ENCODE measurements at regions not wholly inside any gene's neighbourhood (a gene's known extent, or its start where the extent isn't known, plus 50 kb on each side); places are given as distances from the start of the nearest gene placed in this dataset.

GRCh38 chr5:17796142-17796541 is 161.9 kb downstream of the TAF11L14 start:
- intact Hi-C loops (cut with DNase I; ENCODE audit: low total_unique reads): no loop called here
- H3K4me3 ChIP-seq: no peak overlapping the region
- no peaks in the 10 kb centered on the region for H3K9me3 ChIP-seq
- H3K4me1 ChIP-seq: no peaks in the 10 kb centered on the region
- H3K27ac ChIP-seq: no peak overlapping the region
- DNase-seq (ENCODE audit: low spot score in 2 of 2): no peak
- H3K36me3 ChIP-seq: no peaks in the 10 kb centered on the region
- TF ChIP-seq CTCF (IDR thresholded peaks at IDR 0.05) (no peak), POLR2A (IDR thresholded peaks at IDR 0.05) (no peak), POLR2AphosphoS5 (IDR thresholded peaks at IDR 0.05) (no peak)
- H3K27me3 ChIP-seq: no peaks in the 10 kb centered on the region

- H3K27ac ChIP-seq: no peak overlapping the region
- no peak overlapping the region for H3K4me3 ChIP-seq
- TF ChIP-seq CTCF (IDR thresholded peaks at IDR 0.05): no peak
- no peak for TF ChIP-seq POLR2A (IDR thresholded peaks at IDR 0.05)
- TF ChIP-seq POLR2AphosphoS5 (IDR thresholded peaks at IDR 0.05): no peak
- H3K4me1 ChIP-seq: no peaks in the 10 kb centered on the region
- intact Hi-C loops (cut with DNase I; ENCODE audit: low total_unique reads): no loop called here
- H3K27me3 ChIP-seq: no peaks in the 10 kb centered on the region
- DNase-seq (ENCODE audit: low spot score in 2 of 2): no peak
- H3K36me3 ChIP-seq: no peaks in the 10 kb centered on the region
- no peaks in the 10 kb centered on the region for H3K9me3 ChIP-seq
Measured at GRCh38 chr5:17796757-17797396, 162.6 kb downstream of the TAF11L14 start.

- Histone ChIP-seq H3K4me1 (no peaks in the 10 kb centered on the region), H3K4me3 (no peak overlapping the region), H3K36me3 (no peaks in the 10 kb centered on the region), H3K27ac (no peak overlapping the region), H3K27me3 (no peaks in the 10 kb centered on the region), H3K9me3 (no peaks in the 10 kb centered on the region)
- DNase-seq (ENCODE audit: low spot score in 2 of 2): no peak
- intact Hi-C loops (cut with DNase I; ENCODE audit: low total_unique reads): no loop called here
- no peak for TF ChIP-seq CTCF (IDR thresholded peaks at IDR 0.05)
- no peak for TF ChIP-seq POLR2A (IDR thresholded peaks at IDR 0.05)
- no peak for TF ChIP-seq POLR2AphosphoS5 (IDR thresholded peaks at IDR 0.05)
Measured at GRCh38 chr5:17799521-17799920, 165.3 kb downstream of the TAF11L14 start.

- H3K4me1 ChIP-seq: no peaks in the 10 kb centered on the region
- no peak for DNase-seq (ENCODE audit: low spot score in 2 of 2)
- no peaks in the 10 kb centered on the region for H3K36me3 ChIP-seq
- H3K9me3 ChIP-seq: no peaks in the 10 kb centered on the region
- no peaks in the 10 kb centered on the region for H3K27me3 ChIP-seq
- no peak overlapping the region for H3K4me3 ChIP-seq
- H3K27ac ChIP-seq: no peak overlapping the region
- intact Hi-C loops (cut with DNase I; ENCODE audit: low total_unique reads): no loop called here
- TF ChIP-seq POLR2A (IDR thresholded peaks at IDR 0.05): no peak
- no peak for TF ChIP-seq POLR2AphosphoS5 (IDR thresholded peaks at IDR 0.05)
- no peak for TF ChIP-seq CTCF (IDR thresholded peaks at IDR 0.05)
Measured at GRCh38 chr5:17801595-17801994, 167.3 kb downstream of the TAF11L14 start.

- Histone ChIP-seq H3K27ac (no peak overlapping the region), H3K4me1 (no peaks in the 10 kb centered on the region), H3K36me3 (no peaks in the 10 kb centered on the region), H3K9me3 (no peaks in the 10 kb centered on the region), H3K4me3 (no peak overlapping the region), H3K27me3 (no peaks in the 10 kb centered on the region)
- TF ChIP-seq POLR2A (IDR thresholded peaks at IDR 0.05): no peak
- no peak for TF ChIP-seq POLR2AphosphoS5 (IDR thresholded peaks at IDR 0.05)
- TF ChIP-seq CTCF (IDR thresholded peaks at IDR 0.05): no peak
- DNase-seq (ENCODE audit: low spot score in 2 of 2): no peak
- intact Hi-C loops (cut with DNase I; ENCODE audit: low total_unique reads): no loop called here
Measured at GRCh38 chr5:17802256-17802655, 168.0 kb downstream of the TAF11L14 start.

All from breast epithelium (tissue), 4 donors.